GM12865 (cell line): ENCODE measurements at regions not wholly inside any gene's neighbourhood (a gene's known extent, or its start where the extent isn't known, plus 50 kb on each side); places are given as distances from the start of the nearest gene placed in this dataset.

ENCODE experiments used
- DNase-seq: peaks from one replicate; pipeline ENCODE4 v3.0.0; 2010; ENCODE audit warnings: low read depth
- H3K4me3 ChIP-seq: 2 replicates; pipeline ENCODE4 v1.5.1; 2011; ENCODE audit warnings: mild to moderate bottlenecking, low read depth, low read length, control low read depth
- TF ChIP-seq, protein P1 (sequence below): IDR thresholded peaks from 2 replicates; pipeline ENCODE4 v1.5.1; 2011; ENCODE audit warnings: low read length, control low read depth, low read depth, inconsistent platforms; ENCODE audit not compliant: insufficient read depth; ENCODE audit errors: missing control alignments

DNA sequence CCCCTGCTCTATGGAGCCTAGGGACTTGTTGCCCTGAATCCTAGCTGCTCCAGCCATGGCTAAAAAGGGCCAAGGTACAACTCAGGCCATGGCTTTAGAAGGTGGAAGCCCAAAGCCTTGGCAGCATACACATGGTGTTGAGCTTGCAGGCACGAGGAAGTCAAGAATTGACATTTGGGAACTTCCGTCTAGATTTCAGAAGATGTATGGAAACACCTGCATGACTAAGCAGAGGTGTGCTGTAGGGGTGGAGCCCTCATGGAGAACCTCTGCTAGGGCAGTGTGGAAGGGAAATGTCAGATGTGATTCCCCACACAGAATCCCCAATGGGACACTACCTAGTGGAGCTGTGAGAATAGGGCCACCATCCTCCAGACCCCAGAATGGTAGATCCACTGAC, 95.1 kb upstream of the TMEM170B start:
- no peak overlapping the region for H3K4me3 ChIP-seq
- TF ChIP-seq, protein P1, sequence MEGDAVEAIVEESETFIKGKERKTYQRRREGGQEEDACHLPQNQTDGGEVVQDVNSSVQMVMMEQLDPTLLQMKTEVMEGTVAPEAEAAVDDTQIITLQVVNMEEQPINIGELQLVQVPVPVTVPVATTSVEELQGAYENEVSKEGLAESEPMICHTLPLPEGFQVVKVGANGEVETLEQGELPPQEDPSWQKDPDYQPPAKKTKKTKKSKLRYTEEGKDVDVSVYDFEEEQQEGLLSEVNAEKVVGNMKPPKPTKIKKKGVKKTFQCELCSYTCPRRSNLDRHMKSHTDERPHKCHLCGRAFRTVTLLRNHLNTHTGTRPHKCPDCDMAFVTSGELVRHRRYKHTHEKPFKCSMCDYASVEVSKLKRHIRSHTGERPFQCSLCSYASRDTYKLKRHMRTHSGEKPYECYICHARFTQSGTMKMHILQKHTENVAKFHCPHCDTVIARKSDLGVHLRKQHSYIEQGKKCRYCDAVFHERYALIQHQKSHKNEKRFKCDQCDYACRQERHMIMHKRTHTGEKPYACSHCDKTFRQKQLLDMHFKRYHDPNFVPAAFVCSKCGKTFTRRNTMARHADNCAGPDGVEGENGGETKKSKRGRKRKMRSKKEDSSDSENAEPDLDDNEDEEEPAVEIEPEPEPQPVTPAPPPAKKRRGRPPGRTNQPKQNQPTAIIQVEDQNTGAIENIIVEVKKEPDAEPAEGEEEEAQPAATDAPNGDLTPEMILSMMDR = no peak
- no peak for DNase-seq

DNA sequence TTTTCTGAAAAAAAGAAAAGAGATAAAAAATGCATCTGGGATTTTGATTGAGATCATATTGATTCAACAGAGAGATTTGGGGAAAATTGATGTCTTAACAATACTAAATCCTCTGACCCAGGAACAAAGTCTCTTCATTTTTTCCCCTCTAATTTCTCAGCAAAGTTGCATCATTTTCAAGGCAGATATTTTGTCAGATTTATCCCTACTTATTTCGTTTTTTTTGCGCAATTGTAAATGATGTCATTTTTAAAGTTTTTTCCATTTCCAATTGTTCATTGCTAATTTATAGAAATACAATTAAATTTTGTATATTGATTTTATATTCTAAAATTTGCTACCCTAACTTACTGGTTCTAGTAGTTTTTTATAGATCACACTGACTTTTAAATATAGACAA, 97.7 kb upstream of the TMEM170B start:
- no peak overlapping the region for H3K4me3 ChIP-seq
- DNase-seq = no peak
- TF ChIP-seq, protein P1 = no peak

DNA sequence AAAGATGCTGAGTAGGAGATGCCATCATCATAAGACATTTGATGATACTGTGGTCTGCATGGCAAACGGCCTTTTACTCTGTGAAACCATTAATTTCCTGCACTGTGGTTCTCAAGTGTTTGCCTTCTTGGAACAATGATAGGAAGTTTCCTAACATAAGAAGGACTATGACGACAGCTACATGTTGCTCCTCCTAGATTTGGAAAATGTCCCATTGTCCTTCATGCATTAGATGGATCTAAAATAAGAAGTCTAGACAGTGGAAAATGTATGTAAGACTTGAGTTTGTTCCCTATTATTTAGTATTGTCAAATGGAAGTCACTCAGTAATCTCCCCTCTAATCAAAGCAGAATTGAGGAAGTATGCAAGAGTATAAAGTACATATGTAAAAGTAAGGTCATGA, 98.5 kb upstream of the TMEM170B start:
- DNase-seq = no peak
- no peak overlapping the region for H3K4me3 ChIP-seq
- TF ChIP-seq, protein P1 = no peak

DNA sequence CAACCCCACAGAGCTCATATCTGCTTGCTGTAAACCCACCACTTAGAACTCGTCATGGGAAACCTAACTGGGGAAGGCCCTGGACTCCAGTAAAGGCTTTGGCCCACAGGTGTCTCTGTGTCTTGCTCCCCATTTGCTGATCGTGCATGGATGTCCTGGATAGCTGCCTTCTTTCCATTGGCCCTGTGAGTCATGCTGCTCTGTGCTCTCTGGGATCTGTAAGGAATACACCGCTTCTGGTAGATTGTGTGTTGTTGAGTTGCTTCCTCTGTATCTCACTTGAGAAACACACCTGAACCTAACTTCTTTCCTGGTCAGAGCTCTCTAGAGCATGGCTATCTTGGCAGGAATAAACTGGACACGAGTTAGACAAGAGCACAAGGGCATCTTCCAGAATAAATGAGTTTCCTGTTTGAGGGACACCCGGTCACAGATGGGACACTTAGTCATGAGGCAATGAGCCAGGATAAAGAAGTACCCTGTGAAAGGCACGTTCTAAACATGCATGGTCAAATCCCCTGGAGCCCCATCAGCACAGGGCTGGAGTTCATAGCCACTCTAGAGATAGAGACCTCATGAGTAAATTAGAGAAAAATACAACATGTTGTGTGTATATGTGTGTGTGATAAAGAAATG, 99.6 kb upstream of the TMEM170B start:
- H3K4me3 ChIP-seq = no peak overlapping the region
- DNase-seq = no peak
- TF ChIP-seq, protein P1 = no peak

DNA sequence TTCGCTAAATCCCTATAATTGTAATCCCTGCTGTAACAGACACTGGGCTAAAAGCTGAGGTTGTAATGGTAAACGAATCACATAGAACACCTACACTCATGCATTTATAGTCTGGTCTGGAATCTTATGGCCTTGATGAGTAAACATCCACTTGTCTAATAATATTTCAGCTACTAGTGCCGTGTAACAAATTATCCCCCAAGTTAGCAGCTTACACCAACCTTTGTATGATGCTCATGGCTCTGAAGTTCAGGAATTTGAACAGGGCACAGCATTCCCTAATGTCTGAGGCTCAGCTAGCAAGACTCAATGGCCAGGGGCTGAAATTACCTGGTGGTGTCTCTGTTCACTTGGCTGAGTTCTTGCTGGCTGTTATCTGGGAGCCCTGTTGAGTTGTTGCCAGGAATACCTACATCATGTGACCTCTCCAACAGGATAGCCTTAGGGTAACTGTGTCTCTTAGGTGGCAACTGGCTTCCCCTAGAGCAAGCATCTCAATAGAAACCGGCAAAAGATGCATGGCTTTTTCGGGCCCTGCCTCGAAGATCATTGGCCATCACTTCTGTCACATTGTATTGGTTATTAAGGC, 100.9 kb upstream of the TMEM170B start:
- no peak overlapping the region for H3K4me3 ChIP-seq
- TF ChIP-seq, protein P1 = no peak
- DNase-seq = no peak

DNA sequence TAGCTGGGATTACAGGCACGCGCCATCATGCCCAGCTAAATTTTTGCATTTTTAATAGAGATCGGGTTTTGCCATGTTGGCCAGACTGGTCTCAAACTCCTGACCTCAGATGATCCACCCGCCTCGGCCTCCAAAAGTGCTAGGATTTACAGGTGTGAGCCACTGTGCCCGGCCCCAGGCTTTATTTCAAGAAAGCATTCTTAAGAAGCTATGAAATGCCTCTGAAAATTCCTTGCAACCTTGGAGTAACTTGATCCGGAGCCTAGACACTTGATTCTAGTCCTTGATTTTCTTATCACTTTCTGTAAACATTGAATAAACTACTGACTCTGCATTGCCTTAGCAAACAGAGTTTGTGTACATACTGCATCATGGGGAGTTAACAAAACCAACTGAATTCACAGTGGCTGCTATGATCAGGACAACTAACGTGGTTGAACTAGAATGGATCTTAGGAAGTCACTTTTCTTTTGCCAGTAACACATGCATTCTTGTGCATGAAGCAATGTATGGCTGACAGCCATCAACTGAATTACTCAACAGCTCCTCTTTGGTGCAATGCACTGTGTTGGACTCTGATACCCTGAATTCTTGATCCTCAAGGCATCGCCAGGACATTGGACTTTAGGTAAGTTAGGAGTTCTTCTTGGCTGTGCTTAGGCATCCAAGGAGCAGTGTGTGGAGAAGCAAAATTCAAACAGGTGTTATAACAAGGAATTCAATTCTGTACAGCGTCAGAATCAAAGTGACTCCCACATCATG, 102.8 kb upstream of the TMEM170B start:
- TF ChIP-seq, protein P1 = no peak
- no peak overlapping the region for H3K4me3 ChIP-seq
- no peak for DNase-seq
